ENCODE measurements at regions not wholly inside any gene's neighbourhood (a gene's known extent, or its start where the extent isn't known, plus 50 kb on each side); places are given as distances from the start of the nearest gene placed in this dataset.

DNA sequence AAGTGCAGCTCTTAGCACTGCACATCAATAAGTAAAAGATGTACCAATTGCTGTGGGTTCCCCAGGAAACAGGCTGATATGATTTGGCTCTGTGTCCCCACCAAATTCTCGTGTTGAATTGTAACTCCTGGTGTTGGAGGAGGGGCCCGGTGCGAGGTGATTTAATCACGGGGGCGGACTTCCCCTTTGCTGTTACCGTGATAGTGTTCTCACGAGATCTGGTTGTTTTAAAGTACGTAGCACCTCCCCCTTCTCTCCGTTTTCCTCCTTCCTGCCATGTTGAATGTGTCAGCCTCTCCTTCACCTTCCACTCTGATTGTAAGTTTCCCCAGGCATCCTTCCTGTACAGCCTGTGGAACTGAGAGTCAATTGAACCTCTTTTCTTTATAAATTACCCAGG is 93.2 kb upstream of the ACTBL2 start:
- Histone ChIP-seq H3K27ac (no peak overlapping the region), H3K4me1 (replicated peaks) (no peaks in the 10 kb centered on the region), H3K36me3 (no peaks in the 10 kb centered on the region), H3K9me3 (no peaks in the 10 kb centered on the region), H3K4me3 (no peak overlapping the region), H3K27me3 (replicated peaks; ENCODE audit: insufficient read depth) (no peaks in the 10 kb centered on the region)
- intact Hi-C loops (cut with DNase I): no loop called here
- DNase-seq (ENCODE audit: low spot score): no peak
- WGBS: 79% methylated on average over 9 of the region's 9 CpGs
- no peak for TF ChIP-seq POLR2A (IDR thresholded peaks at IDR 0.05)
- TF ChIP-seq, protein P1, sequence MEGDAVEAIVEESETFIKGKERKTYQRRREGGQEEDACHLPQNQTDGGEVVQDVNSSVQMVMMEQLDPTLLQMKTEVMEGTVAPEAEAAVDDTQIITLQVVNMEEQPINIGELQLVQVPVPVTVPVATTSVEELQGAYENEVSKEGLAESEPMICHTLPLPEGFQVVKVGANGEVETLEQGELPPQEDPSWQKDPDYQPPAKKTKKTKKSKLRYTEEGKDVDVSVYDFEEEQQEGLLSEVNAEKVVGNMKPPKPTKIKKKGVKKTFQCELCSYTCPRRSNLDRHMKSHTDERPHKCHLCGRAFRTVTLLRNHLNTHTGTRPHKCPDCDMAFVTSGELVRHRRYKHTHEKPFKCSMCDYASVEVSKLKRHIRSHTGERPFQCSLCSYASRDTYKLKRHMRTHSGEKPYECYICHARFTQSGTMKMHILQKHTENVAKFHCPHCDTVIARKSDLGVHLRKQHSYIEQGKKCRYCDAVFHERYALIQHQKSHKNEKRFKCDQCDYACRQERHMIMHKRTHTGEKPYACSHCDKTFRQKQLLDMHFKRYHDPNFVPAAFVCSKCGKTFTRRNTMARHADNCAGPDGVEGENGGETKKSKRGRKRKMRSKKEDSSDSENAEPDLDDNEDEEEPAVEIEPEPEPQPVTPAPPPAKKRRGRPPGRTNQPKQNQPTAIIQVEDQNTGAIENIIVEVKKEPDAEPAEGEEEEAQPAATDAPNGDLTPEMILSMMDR (IDR thresholded peaks at IDR 0.05): no peak
- TF ChIP-seq POLR2AphosphoS5 (IDR thresholded peaks at IDR 0.05): no peak

DNA sequence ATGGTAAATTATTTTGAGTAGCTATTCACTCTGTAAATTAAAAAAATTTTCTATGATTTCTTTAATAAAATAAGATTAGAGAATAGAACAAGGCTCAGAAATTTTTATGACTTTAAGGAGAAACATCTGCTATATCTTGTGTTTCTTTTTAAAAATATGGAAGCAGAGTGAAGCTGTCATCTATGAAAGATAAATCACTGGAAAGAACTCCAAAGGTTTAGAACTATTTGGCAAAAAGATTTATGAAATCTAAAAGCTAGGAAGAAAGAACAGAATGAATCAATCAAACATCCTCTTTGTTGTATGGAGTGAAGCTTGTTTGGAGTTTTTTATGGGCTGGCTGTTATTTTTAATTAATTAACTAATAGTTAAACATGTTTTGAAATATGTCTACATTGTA is 89.8 kb upstream of the ACTBL2 start:
- TF ChIP-seq, protein P1 (IDR thresholded peaks at IDR 0.05): no peak
- no peak for TF ChIP-seq POLR2A (IDR thresholded peaks at IDR 0.05)
- H3K4me3 ChIP-seq: no peak overlapping the region
- H3K9me3 ChIP-seq: no peaks in the 10 kb centered on the region
- H3K36me3 ChIP-seq: no peaks in the 10 kb centered on the region
- no peak overlapping the region for H3K27ac ChIP-seq
- no peak for DNase-seq (ENCODE audit: low spot score)
- H3K27me3 ChIP-seq (replicated peaks; ENCODE audit: insufficient read depth): no peaks in the 10 kb centered on the region
- H3K4me1 ChIP-seq (replicated peaks): no peaks in the 10 kb centered on the region
- intact Hi-C loops (cut with DNase I): no loop called here

DNA sequence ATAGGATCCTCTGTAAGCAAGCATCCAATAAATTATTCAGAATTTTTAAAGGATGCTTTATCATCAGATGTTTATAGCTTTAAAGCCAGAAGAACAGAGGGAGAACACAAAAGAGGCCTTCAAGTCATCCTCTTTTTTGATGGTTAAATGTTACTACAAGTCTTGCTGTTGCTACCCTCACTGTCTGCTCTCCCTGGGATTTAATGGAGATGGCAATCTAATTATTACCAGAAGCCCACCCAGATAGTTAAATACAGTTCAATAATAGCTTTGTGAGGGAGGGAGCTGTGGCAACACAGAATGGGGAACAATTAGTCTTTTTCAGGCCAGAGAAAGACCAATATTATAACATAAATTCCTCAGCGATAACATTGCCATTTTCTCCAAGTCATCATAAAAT is 87.0 kb upstream of the ACTBL2 start:
- TF ChIP-seq POLR2AphosphoS5 (IDR thresholded peaks at IDR 0.05): no peak
- TF ChIP-seq, protein P1 (IDR thresholded peaks at IDR 0.05): no peak
- TF ChIP-seq POLR2A (IDR thresholded peaks at IDR 0.05): no peak
- Histone ChIP-seq H3K4me1 (replicated peaks) (no peaks in the 10 kb centered on the region), H3K27ac (no peak overlapping the region), H3K9me3 (no peaks in the 10 kb centered on the region), H3K27me3 (replicated peaks; ENCODE audit: insufficient read depth) (no peaks in the 10 kb centered on the region), H3K36me3 (no peaks in the 10 kb centered on the region), H3K4me3 (no peak overlapping the region)
- intact Hi-C loops (cut with DNase I): no loop called here
- DNase-seq (ENCODE audit: low spot score): no peak
- WGBS: 0% methylated on average over 1 of the region's 1 CpG

DNA sequence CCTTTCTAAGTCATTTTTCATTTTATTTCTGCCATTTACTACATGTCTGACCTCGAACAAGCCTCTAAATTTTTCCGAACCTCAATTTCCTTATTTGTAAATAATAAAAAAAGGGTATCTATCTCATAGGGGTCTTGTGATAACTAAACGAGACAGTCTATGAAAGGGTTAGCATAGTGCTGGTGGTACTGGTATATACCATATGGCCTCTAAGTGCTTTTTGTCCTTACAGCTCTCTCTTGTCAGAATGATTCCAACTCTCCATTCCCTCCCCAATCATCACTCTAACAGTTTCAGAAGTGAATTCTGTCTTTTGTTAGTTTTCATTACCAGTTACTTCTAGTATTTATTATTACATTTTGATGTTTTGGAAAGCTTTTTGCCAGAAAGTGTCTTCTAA is 85.5 kb upstream of the ACTBL2 start:
- WGBS: 96% methylated on average over 3 of the region's 3 CpGs
- TF ChIP-seq, protein P1 (IDR thresholded peaks at IDR 0.05): no peak
- TF ChIP-seq POLR2AphosphoS5 (IDR thresholded peaks at IDR 0.05) (no peak), POLR2A (IDR thresholded peaks at IDR 0.05) (no peak)

DNA sequence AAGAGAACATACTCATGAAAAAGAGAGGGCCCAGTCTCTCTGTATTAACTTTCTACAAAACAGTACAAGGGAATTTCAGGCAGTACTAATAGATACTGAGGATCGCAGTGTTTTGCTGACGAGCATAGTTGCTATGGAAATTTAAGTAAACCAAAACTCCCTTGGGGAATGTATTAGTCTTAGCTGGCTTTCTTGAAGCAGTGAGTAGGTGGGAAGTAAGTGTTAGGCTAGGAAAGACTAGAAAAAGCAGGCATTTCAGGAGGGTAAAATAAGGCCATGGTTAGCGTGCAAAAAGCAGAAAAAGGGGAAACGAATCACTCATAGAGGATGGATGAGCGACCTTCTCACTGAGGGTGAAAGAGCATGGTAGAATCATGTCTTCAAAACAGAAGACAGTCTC is 84.3 kb upstream of the ACTBL2 start:
- 79% methylated on average over 5 of the region's 5 CpGs for WGBS
- TF ChIP-seq POLR2A (IDR thresholded peaks at IDR 0.05): no peak
- TF ChIP-seq, protein P1 (IDR thresholded peaks at IDR 0.05): no peak
- TF ChIP-seq POLR2AphosphoS5 (IDR thresholded peaks at IDR 0.05): no peak
- intact Hi-C loops (cut with DNase I): no loop called here
- Histone ChIP-seq H3K27ac (no peak overlapping the region), H3K4me1 (replicated peaks) (no peaks in the 10 kb centered on the region), H3K27me3 (replicated peaks; ENCODE audit: insufficient read depth) (no peaks in the 10 kb centered on the region), H3K4me3 (no peak overlapping the region), H3K36me3 (no peaks in the 10 kb centered on the region), H3K9me3 (no peaks in the 10 kb centered on the region)
- no peak for DNase-seq (ENCODE audit: low spot score)

More for the DNA sequence above, 85.5 kb upstream of the ACTBL2 start:
- DNase-seq (ENCODE audit: low spot score): no peak
- Histone ChIP-seq H3K4me3 (no peak overlapping the region), H3K36me3 (no peaks in the 10 kb centered on the region), H3K27ac (no peak overlapping the region), H3K4me1 (replicated peaks) (no peaks in the 10 kb centered on the region), H3K27me3 (replicated peaks; ENCODE audit: insufficient read depth) (no peaks in the 10 kb centered on the region), H3K9me3 (no peaks in the 10 kb centered on the region)
- intact Hi-C loops (cut with DNase I): no loop called here
